ENCODE measurements at regions not wholly inside any gene's neighbourhood (a gene's known extent, or its start where the extent isn't known, plus 50 kb on each side); places are given as distances from the start of the nearest gene placed in this dataset.

- TF ChIP-seq CTCF (IDR thresholded peaks at IDR 0.05) (no peak), POLR2A (IDR thresholded peaks at IDR 0.05) (no peak)
Measured at GRCh38 chrX:98568795-98569194, 1685.1 kb downstream of the RPA4 start.
